ENCODE measurements at regions not wholly inside any gene's neighbourhood (a gene's known extent, or its start where the extent isn't known, plus 50 kb on each side); places are given as distances from the start of the nearest gene placed in this dataset.
"Not testable (repeated sequence)": the region's sequence is repeated elsewhere in the genome, so short reads cannot be mapped to it uniquely, and the experiment has no call there.

DNA sequence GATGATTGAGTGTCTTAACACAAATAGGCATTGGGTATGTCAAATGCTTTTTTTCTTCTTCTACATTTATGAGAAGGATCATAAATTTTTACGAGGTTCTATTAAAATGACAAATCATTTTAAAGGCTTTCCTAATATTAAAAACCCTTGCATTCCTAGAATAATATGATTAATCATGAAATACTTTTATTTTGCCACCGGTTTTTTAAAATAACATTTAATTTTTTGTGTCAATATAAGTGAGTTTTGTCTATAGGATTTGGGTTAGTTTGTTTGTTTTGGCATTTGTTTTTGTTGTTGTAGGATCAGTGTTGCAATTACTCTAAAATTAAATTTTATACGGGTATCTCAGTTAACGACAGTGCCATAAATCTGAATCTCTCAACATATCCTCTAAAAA is 169.7 kb upstream of the STK26 start:
- no peak for DNase-seq (ENCODE audit: low spot score)
- Histone ChIP-seq H3K27ac (no peak overlapping the region), H3K4me3 (no peak overlapping the region), H3K9me3 (no peaks in the 10 kb centered on the region), H3K36me3 (no peaks in the 10 kb centered on the region), H3K4me1 (no peaks in the 10 kb centered on the region), H3K27me3 (no peaks in the 10 kb centered on the region)
- TF ChIP-seq CTCF (IDR thresholded peaks at IDR 0.05): no peak

DNA sequence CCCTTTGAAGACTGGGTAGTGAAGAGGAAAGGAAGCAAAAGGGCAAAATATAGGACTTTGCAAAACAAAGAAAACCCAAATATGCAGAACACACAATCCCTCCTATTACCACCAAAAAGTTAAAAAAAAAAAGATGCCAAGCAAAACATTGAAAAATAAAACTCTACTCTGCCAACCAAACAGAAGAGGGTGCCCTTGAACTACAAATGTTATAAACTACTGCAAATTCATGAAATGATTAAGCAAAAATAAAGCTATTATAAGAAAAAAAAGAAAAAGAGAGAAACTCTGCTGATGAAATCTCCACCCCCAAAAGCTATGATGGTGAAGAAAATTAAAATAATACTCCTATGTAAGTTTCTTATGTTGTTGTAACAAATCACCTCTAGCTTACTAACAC is 168.5 kb upstream of the STK26 start:
- H3K36me3 ChIP-seq: no peaks in the 10 kb centered on the region
- no peaks in the 10 kb centered on the region for H3K4me1 ChIP-seq
- DNase-seq (ENCODE audit: low spot score): no peak
- no peak overlapping the region for H3K4me3 ChIP-seq
- H3K27ac ChIP-seq: no peak overlapping the region
- no peak for TF ChIP-seq CTCF (IDR thresholded peaks at IDR 0.05)
- no peaks in the 10 kb centered on the region for H3K9me3 ChIP-seq
- no peaks in the 10 kb centered on the region for H3K27me3 ChIP-seq

DNA sequence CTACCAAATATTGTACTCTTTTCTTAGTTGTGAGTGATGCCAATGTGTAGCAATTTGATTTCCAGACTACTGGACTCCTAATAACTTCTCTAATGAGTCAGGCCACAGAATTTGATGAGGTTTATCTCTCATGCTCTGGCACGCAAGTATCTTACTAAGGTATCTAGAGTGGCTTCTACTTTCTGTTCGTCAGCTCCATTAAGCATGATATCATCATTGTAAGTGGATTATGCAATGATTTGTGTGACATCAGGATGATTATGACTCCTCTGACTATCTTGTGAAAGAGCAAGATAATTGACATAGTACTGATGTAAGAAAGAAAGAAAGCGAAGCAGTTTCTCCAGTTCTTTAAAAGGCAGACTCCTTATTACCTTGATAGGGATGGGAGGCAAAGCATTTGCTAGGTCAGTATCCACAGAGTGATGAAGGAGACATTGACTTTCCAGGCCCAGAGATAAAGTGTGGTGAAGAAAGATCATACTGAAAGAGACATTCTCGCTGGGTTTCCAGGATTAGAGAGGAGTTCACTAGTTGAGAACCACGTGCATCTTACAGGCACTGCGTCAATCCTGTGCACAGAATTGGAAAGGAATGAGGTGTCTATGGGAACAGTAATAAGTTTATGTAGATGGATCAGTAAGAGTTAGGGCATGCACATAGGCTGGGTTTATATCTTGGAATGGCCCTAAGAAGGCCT is 161.9 kb upstream of the STK26 start:
- H3K4me3 ChIP-seq: no peak overlapping the region
- H3K27me3 ChIP-seq: no peaks in the 10 kb centered on the region
- no peak for DNase-seq (ENCODE audit: low spot score)
- no peaks in the 10 kb centered on the region for H3K36me3 ChIP-seq
- no peaks in the 10 kb centered on the region for H3K4me1 ChIP-seq
- peaks cover 0 to 6% of the 10 kb centered on the region in 2 donors for H3K9me3 ChIP-seq
- no peak for TF ChIP-seq CTCF (IDR thresholded peaks at IDR 0.05)
- no peak overlapping the region for H3K27ac ChIP-seq

DNA sequence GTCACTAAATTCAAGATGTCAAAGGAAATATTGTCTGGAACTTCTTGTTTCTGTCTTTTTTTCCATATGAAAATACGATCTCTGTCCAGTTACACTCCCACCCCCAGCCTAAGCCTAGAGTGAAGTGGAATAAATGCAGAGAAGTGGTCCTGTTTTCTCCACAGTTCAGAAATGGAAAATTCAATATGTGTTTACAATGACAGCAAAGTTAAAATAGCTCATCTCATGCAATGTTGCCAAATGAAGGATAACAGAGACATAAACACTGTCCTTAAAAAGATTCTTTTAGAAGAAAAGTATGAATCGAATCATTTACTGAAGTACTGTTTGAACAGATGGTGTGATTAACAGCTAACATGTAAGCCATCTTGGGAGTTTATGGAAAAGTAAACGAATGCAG is 160.8 kb upstream of the STK26 start:
- H3K36me3 ChIP-seq: no peaks in the 10 kb centered on the region
- TF ChIP-seq CTCF (IDR thresholded peaks at IDR 0.05): no peak
- no peak overlapping the region for H3K4me3 ChIP-seq
- H3K27me3 ChIP-seq: no peaks in the 10 kb centered on the region
- no peaks in the 10 kb centered on the region for H3K4me1 ChIP-seq
- H3K9me3 ChIP-seq: peaks cover 0 to 6% of the 10 kb centered on the region in 2 donors
- no peak for DNase-seq (ENCODE audit: low spot score)
- H3K27ac ChIP-seq: no peak overlapping the region

DNA sequence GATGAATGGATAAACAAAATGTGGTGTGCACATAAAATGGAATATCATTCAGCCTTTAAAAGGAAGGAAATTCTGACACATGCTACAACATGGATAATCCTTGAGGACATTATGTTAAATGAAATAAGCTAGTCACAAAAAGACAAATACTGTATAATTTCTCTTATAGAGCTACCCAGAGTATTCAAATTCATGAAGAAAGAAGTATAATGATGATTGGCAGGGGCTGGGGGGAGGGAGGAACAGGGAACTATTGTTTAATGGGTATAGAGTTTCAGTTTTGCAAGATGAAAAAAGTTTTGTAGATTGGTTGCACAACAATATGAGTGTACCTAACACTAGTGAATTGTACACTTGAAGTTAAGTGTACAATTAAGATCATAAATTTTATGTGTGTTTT is 153.9 kb upstream of the STK26 start:
- no peak for DNase-seq (ENCODE audit: low spot score)
- H3K36me3 ChIP-seq: no peaks in the 10 kb centered on the region
- no peak overlapping the region for H3K4me3 ChIP-seq
- no peak for TF ChIP-seq CTCF (IDR thresholded peaks at IDR 0.05)
- H3K9me3 ChIP-seq: peaks cover 0 to 9% of the 10 kb centered on the region in 2 donors
- H3K27ac ChIP-seq: no peak overlapping the region
- H3K4me1 ChIP-seq: no peaks in the 10 kb centered on the region
- no peaks in the 10 kb centered on the region for H3K27me3 ChIP-seq

DNA sequence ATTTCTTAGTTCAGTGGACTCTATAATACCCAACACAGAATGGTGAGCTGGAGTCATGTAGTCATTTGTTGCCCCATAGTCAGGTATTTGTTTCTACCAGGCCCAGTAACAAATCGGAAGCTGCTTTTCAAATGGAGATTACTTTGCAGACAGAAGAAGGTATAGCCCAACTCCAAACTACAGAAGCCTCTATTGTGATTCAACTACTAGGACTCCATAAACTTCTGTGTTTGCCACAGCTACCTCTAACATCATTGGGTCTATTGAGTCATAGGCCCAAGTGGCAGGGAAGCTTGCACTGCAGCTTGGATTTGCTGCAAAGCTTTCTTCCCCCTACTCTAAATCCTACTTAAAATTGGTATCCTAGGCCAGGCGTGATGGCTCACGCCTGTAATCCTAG is 148.8 kb upstream of the STK26 start:
- H3K27me3 ChIP-seq: no peaks in the 10 kb centered on the region
- no peak overlapping the region for H3K27ac ChIP-seq
- no peak for DNase-seq (ENCODE audit: low spot score)
- no peak for TF ChIP-seq CTCF (IDR thresholded peaks at IDR 0.05)
- no peaks in the 10 kb centered on the region for H3K36me3 ChIP-seq
- H3K4me3 ChIP-seq: no peak overlapping the region
- H3K4me1 ChIP-seq: no peaks in the 10 kb centered on the region
- H3K9me3 ChIP-seq: no peaks in the 10 kb centered on the region

GRCh38 chrX:131875827-131876226 is 147.3 kb upstream of the STK26 start:
- not testable (repeated sequence) for H3K4me3 ChIP-seq; H3K36me3 ChIP-seq; DNase-seq (ENCODE audit: low spot score); H3K4me1 ChIP-seq; H3K27me3 ChIP-seq; H3K27ac ChIP-seq; H3K9me3 ChIP-seq
